Muscle layer of duodenum (tissue), 2 donors: ENCODE measurements at regions not wholly inside any gene's neighbourhood (a gene's known extent, or its start where the extent isn't known, plus 50 kb on each side); places are given as distances from the start of the nearest gene placed in this dataset.

Source experiments
- H3K27ac ChIP-seq: one replicate; pipeline ENCODE4 v1.7.0; 2013; ENCODE audit warnings: mild to moderate bottlenecking, low read length
- H3K27me3 ChIP-seq: one replicate; pipeline ENCODE4 v1.7.0; 2013; ENCODE audit warnings: low read depth, mild to moderate bottlenecking, control low read depth, low read length
- H3K36me3 ChIP-seq, 2 donors: one replicate each; pipeline ENCODE4 v1.7.0; 2013; ENCODE audit warnings: low read length in 2 of 2, control low read depth in 1 of 2, mild to moderate bottlenecking in 1 of 2; ENCODE audit not compliant: insufficient read depth in 2 of 2, control insufficient read depth in 1 of 2
- H3K4me1 ChIP-seq, 2 donors: one replicate each; pipeline ENCODE4 v1.7.0; 2013; ENCODE audit warnings: low read length in 2 of 2, mild to moderate bottlenecking in 2 of 2, control low read depth in 1 of 2, moderate library complexity in 1 of 2; ENCODE audit not compliant: insufficient read depth in 2 of 2, control insufficient read depth in 1 of 2
- H3K4me3 ChIP-seq, 2 donors: one replicate each; pipeline ENCODE4 v1.7.0; 2013; ENCODE audit warnings: low read length in 2 of 2, low read depth in 1 of 2, mild to moderate bottlenecking in 1 of 2
- H3K9me3 ChIP-seq, 2 donors: one replicate each; pipeline ENCODE4 v1.7.0; 2013; ENCODE audit warnings: low read length in 2 of 2, control low read depth in 1 of 2, mild to moderate bottlenecking in 1 of 2; ENCODE audit not compliant: control insufficient read depth in 1 of 2
- donor health status: healthy.

DNA sequence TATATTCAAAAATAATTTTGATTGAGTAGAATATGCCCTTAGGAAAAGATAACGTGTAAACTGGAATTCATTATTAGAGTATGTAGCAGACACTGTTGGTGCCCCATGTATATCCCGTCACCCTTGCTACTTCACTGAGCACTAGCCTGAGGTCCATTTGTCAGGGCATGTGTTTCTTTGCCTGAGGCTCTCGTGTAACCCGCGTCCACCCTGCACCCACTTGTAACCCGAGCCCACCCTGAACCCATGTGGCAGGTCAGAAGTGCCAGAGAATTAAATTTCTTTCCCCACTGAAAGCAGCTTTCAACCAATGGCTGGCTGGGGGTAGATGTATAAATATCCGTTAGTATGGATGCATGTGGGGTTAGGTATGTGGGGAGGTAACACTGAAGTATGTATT is 474.2 kb upstream of the ZNF385D start:
- Histone ChIP-seq H3K4me3 (no peak overlapping the region), H3K27ac (no peak overlapping the region), H3K27me3 (no peaks in the 10 kb centered on the region), H3K4me1 (no peaks in the 10 kb centered on the region), H3K36me3 (no peaks in the 10 kb centered on the region), H3K9me3 (peaks cover 0 to 4% of the 10 kb centered on the region in 2 donors)

DNA sequence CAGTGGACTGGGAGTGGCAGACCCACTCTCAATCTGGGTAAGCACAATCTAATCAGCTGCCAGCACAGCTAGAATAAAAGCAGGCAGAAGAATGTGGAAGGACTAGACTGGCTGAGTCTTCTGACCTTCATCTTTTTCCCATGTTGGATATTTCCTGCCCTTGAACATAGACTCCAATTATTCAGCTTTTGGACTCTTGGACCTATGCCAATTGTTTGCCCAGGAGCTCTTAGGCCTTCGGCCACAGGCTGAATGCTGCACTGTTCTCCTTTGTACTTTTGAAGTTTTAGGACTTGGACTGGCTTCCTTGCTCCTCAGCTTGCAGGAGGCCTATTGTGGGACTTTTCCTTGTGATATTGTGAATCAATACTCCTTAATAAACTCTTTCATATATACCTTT is 477.7 kb upstream of the ZNF385D start:
- Histone ChIP-seq H3K36me3 (no peaks in the 10 kb centered on the region), H3K4me3 (no peak overlapping the region), H3K27ac (no peak overlapping the region), H3K9me3 (peaks cover 0 to 4% of the 10 kb centered on the region in 2 donors), H3K27me3 (no peaks in the 10 kb centered on the region), H3K4me1 (no peaks in the 10 kb centered on the region)

DNA sequence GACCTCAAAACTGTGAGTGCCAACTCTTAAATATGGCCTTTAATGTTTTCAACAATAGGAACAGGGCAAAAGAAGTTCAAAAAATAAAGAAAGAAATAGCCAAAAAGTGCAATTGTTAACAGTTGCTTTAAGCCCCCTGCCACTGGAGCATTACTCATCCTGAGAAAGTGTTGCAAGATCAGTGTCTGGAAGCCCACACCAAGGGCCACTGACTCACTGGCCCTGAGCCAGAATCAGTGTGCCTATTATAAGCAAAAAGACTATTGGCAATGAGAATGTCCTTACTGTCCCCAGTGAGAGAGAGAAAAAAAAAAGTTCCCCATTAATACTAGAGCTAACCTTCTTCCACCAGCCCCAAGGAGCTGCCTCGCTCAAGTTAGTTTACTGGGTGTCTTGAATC is 480.1 kb upstream of the ZNF385D start:
- H3K36me3 ChIP-seq = no peaks in the 10 kb centered on the region
- peaks cover 0 to 4% of the 10 kb centered on the region in 2 donors for H3K9me3 ChIP-seq
- no peaks in the 10 kb centered on the region for H3K4me1 ChIP-seq
- H3K4me3 ChIP-seq = no peak overlapping the region
- H3K27me3 ChIP-seq = no peaks in the 10 kb centered on the region
- no peak overlapping the region for H3K27ac ChIP-seq

DNA sequence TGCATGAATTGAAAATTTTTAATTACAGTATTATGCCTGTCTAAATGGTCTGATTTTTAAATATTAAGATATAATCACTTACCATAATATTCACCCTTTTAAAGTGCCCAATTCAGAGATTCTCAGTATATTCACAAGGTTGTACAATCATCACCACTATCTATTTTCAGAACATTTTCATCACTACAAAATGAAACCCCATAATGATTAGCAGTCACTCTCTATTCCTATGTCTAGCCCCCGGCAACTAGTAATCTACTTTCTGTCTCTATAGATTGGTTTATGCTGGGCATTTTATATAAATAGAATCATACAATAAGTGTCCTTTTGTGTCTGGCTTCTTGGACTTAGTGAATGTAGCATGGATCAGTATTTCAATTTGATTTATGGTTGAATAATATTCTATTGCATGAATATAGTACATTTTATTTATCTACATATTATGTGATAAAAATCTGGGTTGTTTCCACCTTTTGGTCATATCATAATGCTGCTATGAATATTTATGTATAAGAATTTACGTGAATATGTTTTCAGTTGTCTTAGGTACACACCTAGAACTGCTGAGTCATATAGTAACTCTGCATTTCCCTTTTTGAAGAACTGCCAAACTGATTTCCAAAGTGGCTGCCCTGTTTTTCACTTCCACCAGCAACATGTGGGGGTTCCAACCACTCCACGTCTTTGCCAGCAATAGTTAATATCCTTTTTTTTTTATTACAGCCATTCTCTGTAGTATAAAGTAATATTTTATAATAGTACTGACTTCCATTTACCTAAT is 485.7 kb upstream of the ZNF385D start:
- no peaks in the 10 kb centered on the region for H3K36me3 ChIP-seq
- H3K4me1 ChIP-seq = no peaks in the 10 kb centered on the region
- no peaks in the 10 kb centered on the region for H3K9me3 ChIP-seq
- H3K27ac ChIP-seq = no peak overlapping the region
- no peak overlapping the region for H3K4me3 ChIP-seq
- H3K27me3 ChIP-seq = no peaks in the 10 kb centered on the region

DNA sequence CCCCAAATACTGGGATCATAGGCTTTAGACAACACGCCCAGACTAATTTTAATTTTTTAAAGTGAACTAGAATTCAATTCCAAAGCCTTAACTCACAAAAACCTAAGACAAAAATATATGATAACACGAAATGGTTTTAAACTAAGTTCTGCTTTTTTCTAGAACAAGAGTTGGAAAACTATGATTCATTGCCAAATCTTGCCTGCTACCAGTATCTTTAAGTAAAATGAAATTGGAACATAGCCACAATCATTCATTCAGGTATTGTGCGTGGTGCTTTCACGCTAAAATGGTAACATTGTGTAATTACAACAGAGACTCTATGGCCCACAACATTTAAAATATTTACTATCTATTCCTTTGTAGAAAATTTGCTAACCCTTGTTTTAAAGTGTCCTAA is 488.0 kb upstream of the ZNF385D start:
- no peaks in the 10 kb centered on the region for H3K4me1 ChIP-seq
- no peaks in the 10 kb centered on the region for H3K36me3 ChIP-seq
- H3K4me3 ChIP-seq = no peak overlapping the region
- no peak overlapping the region for H3K27ac ChIP-seq
- no peaks in the 10 kb centered on the region for H3K9me3 ChIP-seq
- no peaks in the 10 kb centered on the region for H3K27me3 ChIP-seq

DNA sequence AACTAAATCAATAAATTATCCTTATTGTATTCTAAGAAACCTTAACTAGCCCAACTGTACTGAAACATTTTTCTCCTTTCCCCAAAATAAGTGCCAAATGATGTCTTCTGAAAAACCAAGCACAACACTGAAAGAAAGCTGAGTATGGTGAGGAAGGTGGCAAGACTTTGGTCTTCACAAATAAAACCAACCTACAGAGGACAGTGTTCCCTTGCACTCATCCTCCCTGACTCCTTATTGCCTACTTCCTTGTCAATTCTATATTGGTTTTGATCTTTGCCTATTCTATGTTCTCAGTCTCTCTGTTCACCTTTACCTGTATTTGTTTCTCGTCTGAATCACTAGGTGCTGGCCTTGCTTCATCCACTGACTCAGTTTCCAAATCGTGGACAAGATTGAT is 490.1 kb upstream of the ZNF385D start:
- H3K27ac ChIP-seq = no peak overlapping the region

DNA sequence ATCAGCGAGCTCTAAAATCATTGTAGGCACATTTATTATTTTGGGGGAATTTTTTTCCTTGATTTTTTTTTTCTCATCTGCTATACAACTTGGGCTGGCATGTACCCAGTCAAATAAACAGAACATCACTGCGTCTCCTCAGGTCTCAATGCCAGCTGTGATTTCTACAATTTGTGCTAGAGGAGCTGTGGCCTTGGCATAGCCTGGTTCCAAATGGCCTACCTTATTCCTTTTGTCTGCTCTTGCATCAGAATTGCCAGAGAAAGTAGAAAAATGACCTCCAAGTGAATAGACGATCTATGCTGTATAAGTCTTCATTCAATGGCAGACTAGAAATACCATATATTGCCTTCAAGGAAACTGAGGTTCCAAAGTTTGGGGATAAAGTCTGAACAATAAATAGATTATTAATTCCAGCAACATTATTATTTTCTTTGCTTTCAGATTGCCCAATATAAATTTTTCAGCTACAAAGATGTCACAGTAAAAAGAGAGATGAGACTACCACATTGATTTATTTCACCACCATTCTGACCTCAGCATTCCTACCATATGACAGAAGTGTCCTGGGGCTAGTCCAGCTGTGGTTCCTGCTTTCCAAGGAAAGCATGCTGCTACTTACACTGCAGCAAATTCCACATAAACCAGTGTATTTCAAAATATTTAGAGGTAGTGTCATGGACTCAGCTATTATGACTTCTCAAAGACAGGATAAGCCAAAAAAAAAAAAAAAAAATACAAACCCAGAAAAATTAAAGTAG is 493.9 kb upstream of the ZNF385D start:
- no peaks in the 10 kb centered on the region for H3K36me3 ChIP-seq
- peaks cover 0 to 6% of the 10 kb centered on the region in 2 donors for H3K4me1 ChIP-seq
- H3K27ac ChIP-seq = no peak overlapping the region
- H3K9me3 ChIP-seq = no peaks in the 10 kb centered on the region
- H3K27me3 ChIP-seq = no peaks in the 10 kb centered on the region
- H3K4me3 ChIP-seq = no peak overlapping the region

More for the DNA sequence above, 490.1 kb upstream of the ZNF385D start:
- H3K27me3 ChIP-seq = no peaks in the 10 kb centered on the region
- H3K9me3 ChIP-seq = no peaks in the 10 kb centered on the region
- peaks cover 0 to 6% of the 10 kb centered on the region in 2 donors for H3K4me1 ChIP-seq
- no peaks in the 10 kb centered on the region for H3K36me3 ChIP-seq
- H3K4me3 ChIP-seq = no peak overlapping the region

DNA sequence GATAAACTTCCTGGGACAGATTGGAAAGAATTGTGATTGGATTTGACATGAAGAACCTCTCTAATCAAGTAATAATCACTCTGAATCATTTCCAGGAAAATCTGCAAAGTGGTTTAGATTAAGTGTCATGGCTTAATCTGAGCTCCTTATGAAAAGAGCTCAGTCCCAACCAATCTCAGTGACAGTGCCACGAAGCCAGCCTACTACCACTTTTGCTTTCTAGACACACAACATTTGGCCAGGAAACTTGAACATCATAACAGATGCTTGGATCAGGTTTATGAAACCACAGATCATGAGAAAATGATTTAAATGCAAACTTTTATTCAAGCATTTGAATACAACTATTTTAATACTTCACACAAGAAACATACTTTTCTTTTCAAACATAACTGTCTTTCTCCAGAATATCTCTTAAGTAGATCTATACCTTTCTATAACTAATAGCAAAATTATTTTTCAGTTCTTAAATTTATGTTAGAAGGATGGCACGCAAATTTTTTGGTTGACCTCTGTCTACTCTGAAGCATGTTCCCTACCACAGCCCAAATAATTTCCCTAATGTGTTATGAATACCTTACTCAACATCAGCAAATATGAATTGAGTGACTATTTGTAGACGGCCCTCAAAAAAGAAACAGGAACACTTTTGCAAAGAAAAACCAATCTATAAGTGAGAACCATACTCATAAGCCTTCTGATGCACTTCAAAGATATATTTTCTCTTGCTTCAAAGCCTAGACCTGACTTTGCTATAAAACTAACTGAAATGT is 495.0 kb upstream of the ZNF385D start:
- H3K9me3 ChIP-seq = no peaks in the 10 kb centered on the region
- H3K27ac ChIP-seq = no peak overlapping the region
- no peaks in the 10 kb centered on the region for H3K27me3 ChIP-seq
- H3K4me1 ChIP-seq = peaks cover 0 to 6% of the 10 kb centered on the region in 2 donors
- H3K4me3 ChIP-seq = no peak overlapping the region
- no peaks in the 10 kb centered on the region for H3K36me3 ChIP-seq

DNA sequence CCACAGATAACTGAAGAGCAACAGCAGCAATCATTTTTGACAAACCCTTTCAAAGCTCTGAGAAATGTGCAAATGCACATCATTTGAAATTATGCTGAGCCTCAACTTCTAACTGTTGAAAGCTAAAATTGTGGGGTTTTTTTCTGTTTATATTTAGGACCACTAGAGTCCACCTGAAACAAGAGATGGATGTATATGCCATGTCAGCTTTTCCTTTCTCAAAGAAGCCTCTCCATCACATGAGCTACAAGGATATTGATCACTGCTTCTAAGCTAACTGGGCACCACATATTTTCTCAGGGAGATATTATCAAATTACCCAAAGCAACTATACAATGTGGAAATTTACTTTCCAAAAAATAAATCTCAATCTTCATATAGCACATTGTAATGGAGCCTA is 498.6 kb upstream of the ZNF385D start:
- H3K27me3 ChIP-seq = no peaks in the 10 kb centered on the region
- peaks cover 0 to 6% of the 10 kb centered on the region in 2 donors for H3K4me1 ChIP-seq
- H3K4me3 ChIP-seq = no peak overlapping the region
- H3K36me3 ChIP-seq = no peaks in the 10 kb centered on the region
- no peaks in the 10 kb centered on the region for H3K9me3 ChIP-seq
- no peak overlapping the region for H3K27ac ChIP-seq

DNA sequence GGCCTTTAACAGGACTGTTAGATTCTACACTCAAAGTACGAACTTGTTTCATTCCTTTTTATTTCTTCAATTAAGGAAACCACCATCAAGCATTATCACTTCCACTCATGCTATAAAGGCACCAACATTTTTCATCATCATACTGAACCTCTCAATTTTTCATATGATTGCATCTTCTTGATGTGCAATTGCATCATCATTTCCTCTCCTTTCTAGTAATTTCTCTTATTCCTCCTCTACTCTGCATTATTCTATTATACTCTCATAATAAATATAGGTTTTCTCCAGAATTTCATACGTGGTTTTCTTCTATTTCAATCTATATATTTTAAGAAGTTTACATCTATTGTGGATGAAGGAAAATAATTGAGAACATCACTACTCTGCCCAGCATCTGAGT is 506.2 kb upstream of the ZNF385D start:
- no peak overlapping the region for H3K4me3 ChIP-seq
- no peaks in the 10 kb centered on the region for H3K9me3 ChIP-seq
- no peaks in the 10 kb centered on the region for H3K4me1 ChIP-seq
- no peaks in the 10 kb centered on the region for H3K36me3 ChIP-seq
- no peak overlapping the region for H3K27ac ChIP-seq
- H3K27me3 ChIP-seq = no peaks in the 10 kb centered on the region

DNA sequence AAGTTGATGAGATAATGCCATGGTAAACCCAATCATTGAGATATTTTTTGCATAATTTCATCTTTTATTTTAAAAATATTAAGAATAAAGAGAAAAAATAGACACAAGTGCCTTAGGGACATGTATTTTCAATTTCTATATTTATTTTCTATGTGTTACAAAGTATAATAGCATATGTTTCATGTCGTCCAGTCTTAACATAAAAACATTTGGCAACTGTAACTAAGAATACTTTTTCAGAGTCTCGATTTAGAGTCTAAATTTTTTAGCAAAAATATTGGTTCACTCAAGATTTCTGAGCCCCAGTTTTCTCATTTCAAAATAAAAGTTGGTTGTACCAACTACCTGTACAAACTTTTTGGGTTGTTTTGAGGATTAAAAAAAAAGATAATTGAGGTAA is 511.4 kb upstream of the ZNF385D start:
- no peaks in the 10 kb centered on the region for H3K27me3 ChIP-seq
- H3K9me3 ChIP-seq = no peaks in the 10 kb centered on the region

More for the DNA sequence above, 511.4 kb upstream of the ZNF385D start:
- no peak overlapping the region for H3K4me3 ChIP-seq
- no peaks in the 10 kb centered on the region for H3K36me3 ChIP-seq
- H3K4me1 ChIP-seq = peaks cover 0 to 5% of the 10 kb centered on the region in 2 donors
- no peak overlapping the region for H3K27ac ChIP-seq
